Loucy (cell line): ENCODE measurements at regions not wholly inside any gene's neighbourhood (a gene's known extent, or its start where the extent isn't known, plus 50 kb on each side); places are given as distances from the start of the nearest gene placed in this dataset.

Source experiments
- EZH2phosphoT487 ChIP-seq: fragments of 200-600 bp; IDR thresholded peaks from 2 replicates; pipeline ENCODE4 v1.6.1; 2018; ENCODE audit warnings: antibody characterized with exemption, mild to moderate bottlenecking, moderate library complexity, borderline replicate concordance
- TF ChIP-seq, protein P1 (sequence below): fragments of 200-600 bp; sonication (generic); conservative IDR thresholded peaks from 2 replicates; pipeline ENCODE4 v1.5.1; 2014; ENCODE audit warnings: mild to moderate bottlenecking, antibody characterized with exemption, low read length

DNA sequence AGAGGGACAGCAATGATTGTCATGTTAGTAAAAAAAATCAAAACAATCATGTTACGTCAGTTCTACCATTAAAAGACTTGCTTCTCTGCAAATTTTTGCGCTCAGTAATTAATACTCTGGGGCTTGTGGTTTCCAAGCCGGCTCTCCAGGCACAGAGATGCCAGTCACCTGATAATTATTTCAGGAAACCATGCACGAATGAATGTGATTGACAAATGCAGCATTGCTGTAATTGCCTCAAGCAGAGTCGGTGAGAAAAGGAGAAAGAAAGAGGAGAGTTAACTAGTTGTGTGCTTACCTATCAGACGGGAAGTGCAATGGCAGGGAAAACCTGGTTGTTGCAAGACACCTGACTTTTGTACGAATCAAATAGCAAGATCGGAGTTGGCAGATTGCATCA, 609.8 kb upstream of the MKI67 start:
- TF ChIP-seq, protein P1, sequence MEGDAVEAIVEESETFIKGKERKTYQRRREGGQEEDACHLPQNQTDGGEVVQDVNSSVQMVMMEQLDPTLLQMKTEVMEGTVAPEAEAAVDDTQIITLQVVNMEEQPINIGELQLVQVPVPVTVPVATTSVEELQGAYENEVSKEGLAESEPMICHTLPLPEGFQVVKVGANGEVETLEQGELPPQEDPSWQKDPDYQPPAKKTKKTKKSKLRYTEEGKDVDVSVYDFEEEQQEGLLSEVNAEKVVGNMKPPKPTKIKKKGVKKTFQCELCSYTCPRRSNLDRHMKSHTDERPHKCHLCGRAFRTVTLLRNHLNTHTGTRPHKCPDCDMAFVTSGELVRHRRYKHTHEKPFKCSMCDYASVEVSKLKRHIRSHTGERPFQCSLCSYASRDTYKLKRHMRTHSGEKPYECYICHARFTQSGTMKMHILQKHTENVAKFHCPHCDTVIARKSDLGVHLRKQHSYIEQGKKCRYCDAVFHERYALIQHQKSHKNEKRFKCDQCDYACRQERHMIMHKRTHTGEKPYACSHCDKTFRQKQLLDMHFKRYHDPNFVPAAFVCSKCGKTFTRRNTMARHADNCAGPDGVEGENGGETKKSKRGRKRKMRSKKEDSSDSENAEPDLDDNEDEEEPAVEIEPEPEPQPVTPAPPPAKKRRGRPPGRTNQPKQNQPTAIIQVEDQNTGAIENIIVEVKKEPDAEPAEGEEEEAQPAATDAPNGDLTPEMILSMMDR, result no peak
- TF ChIP-seq EZH2phosphoT487, result no peak
